DND-41 (cell line): ENCODE measurements at regions not wholly inside any gene's neighbourhood (a gene's known extent, or its start where the extent isn't known, plus 50 kb on each side); places are given as distances from the start of the nearest gene placed in this dataset.

Source experiments
- EZH2 ChIP-seq: IDR thresholded peaks from 3 replicates; pipeline ENCODE4 v1.6.1; 2012; ENCODE audit warnings: borderline replicate concordance, low read depth, mild to moderate bottlenecking, moderate library complexity, low read length, inconsistent platforms; ENCODE audit not compliant: severe bottlenecking
- TF ChIP-seq, protein P1 (sequence below): IDR thresholded peaks from 2 replicates; pipeline ENCODE4 v1.5.1; 2012; ENCODE audit warnings: borderline replicate concordance, low read length, moderate library complexity, mild to moderate bottlenecking; ENCODE audit not compliant: poor library complexity, severe bottlenecking; ENCODE audit errors: extremely low read depth

DNA sequence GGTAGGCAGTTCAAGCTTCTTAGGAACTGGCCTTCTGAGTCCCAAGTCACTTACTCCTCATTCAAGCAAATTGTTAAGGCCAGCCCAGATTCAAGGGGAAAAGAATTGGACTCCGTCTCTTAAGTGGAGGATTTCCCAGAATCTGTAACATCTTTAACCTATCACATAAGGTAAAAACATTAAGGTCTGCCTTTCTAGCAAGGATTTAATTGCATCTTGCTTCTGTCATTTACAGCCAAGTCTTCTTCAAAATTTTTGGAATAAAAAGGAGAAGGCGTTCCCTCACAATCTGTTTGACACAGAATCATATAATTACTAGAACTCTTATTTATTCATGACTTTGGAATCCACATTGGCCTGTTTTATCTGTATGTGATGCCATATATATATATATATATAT, 56.5 kb upstream of the ADORA2B start:
- TF ChIP-seq, protein P1, sequence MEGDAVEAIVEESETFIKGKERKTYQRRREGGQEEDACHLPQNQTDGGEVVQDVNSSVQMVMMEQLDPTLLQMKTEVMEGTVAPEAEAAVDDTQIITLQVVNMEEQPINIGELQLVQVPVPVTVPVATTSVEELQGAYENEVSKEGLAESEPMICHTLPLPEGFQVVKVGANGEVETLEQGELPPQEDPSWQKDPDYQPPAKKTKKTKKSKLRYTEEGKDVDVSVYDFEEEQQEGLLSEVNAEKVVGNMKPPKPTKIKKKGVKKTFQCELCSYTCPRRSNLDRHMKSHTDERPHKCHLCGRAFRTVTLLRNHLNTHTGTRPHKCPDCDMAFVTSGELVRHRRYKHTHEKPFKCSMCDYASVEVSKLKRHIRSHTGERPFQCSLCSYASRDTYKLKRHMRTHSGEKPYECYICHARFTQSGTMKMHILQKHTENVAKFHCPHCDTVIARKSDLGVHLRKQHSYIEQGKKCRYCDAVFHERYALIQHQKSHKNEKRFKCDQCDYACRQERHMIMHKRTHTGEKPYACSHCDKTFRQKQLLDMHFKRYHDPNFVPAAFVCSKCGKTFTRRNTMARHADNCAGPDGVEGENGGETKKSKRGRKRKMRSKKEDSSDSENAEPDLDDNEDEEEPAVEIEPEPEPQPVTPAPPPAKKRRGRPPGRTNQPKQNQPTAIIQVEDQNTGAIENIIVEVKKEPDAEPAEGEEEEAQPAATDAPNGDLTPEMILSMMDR: no peak
- TF ChIP-seq EZH2: no peak
